Left lung (tissue), 4 donors: ENCODE measurements at regions not wholly inside any gene's neighbourhood (a gene's known extent, or its start where the extent isn't known, plus 50 kb on each side); places are given as distances from the start of the nearest gene placed in this dataset.
"Not testable (repeated sequence)": the region's sequence is repeated elsewhere in the genome, so short reads cannot be mapped to it uniquely, and the experiment has no call there.

ENCODE experiments used
- ATAC-seq: fragments of 200-7000 bp; cut with Tn5 transposase; one replicate; pipeline ENCODE4 v1.9.1; 2020; ENCODE audit warnings: moderate library complexity
- DNase-seq, 4 donors: peaks; one replicate each; pipeline ENCODE4 v3.0.0-alpha.2; 2013 to 2020
- H3K27ac ChIP-seq, 2 donors: fragments of 200-600 bp; sonication (generic) in 1 of 2; one replicate each; pipeline versions ENCODE4 v1.5.0 to v1.8.0; 2020 to 2021
- H3K27me3 ChIP-seq, 2 donors: fragments of 200-600 bp; sonication (generic) in 1 of 2; one replicate each; pipeline versions ENCODE4 v1.5.0 to v1.8.0; 2020 to 2021
- H3K36me3 ChIP-seq, 2 donors: fragments of 200-600 bp; sonication (generic) in 1 of 2; one replicate each; pipeline versions ENCODE4 v1.5.0 to v1.8.0; 2020 to 2021
- H3K4me1 ChIP-seq, 2 donors: fragments of 200-600 bp; one replicate each; pipeline ENCODE4 v1.8.0; 2021
- H3K4me3 ChIP-seq, 2 donors: fragments of 200-600 bp; sonication (generic) in 1 of 2; one replicate each; pipeline versions ENCODE4 v1.5.0 to v1.8.0; 2020 to 2021; ENCODE audit warnings: mild to moderate bottlenecking in 1 of 2
- H3K9me3 ChIP-seq, 2 donors: fragments of 200-600 bp; sonication (generic) in 1 of 2; one replicate each; pipeline versions ENCODE4 v1.5.0 to v1.8.0; 2020 to 2021
- CTCF ChIP-seq, 2 donors: fragments of 200-600 bp; sonication (generic) in 1 of 2; IDR thresholded peaks; one replicate each; pipeline versions ENCODE4 v1.5.0 to v1.8.0; 2021; ENCODE audit warnings: antibody characterized with exemption in 2 of 2
- intact Hi-C, 2 donors: fragments of 100-400 bp; cut with DNase I; formaldehyde crosslinking; loops; one replicate each; pipeline versions ENCODE4 v1.11.2 to v1.14.2; 2022
- donor health status: DM: no; HTN: yes; CAD: no.
- donor health status: DM: no; HTN: no; CAD: no.

- no peaks in the 10 kb centered on the region for H3K4me1 ChIP-seq
- TF ChIP-seq CTCF (IDR thresholded peaks at IDR 0.05): no peak
- no peak for DNase-seq
- ATAC-seq: no peak
- no peaks in the 10 kb centered on the region for H3K36me3 ChIP-seq
- no peak overlapping the region for H3K27ac ChIP-seq
- peaks cover 0 to 18% of the 10 kb centered on the region in 2 donors for H3K9me3 ChIP-seq
- no peak overlapping the region for H3K4me3 ChIP-seq
- peaks cover 0 to 5% of the 10 kb centered on the region in 2 donors for H3K27me3 ChIP-seq
- intact Hi-C loops: no loop called here
Measured at GRCh38 chr1:239985044-239985443, 106.6 kb upstream of the FMN2 start.

DNA sequence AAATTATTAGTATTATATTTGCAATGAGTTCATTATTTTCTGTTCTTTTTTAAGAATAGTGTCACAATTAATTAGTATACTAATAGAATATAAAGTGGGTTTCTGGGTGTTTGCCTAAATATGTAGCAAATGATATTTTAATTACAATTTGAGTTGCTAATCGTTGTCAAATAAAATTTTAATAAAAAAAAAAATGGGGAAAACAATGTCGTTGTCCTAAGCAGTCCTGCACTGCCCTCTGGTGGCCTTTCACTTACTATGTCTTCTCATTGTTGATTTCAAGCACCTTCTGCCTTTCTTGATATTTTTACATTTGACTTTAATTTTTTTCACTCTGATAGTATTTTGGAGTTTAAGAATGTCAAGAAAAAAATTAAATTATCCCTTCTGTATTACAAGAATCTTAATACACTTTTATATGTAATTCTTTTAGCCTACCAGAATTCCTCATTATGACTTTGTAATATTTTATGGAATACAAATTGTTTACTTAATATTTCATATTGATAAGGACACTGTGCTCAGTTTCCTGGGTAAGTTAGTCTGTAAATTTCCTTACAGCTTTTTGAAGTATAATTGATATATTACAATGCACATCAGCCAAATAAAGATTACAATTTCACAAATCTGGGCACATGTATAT, 104.5 kb upstream of the FMN2 start:
- DNase-seq (peak in 1 of 4 donors; percentile 51), ATAC-seq (peak; percentile 62)
- Histone ChIP-seq H3K4me1 (no peaks in the 10 kb centered on the region), H3K36me3 (no peaks in the 10 kb centered on the region), H3K27me3 (peaks cover 0 to 5% of the 10 kb centered on the region in 2 donors), H3K4me3 (no peak overlapping the region), H3K9me3 (peaks cover 0 to 15% of the 10 kb centered on the region in 2 donors), H3K27ac (no peak overlapping the region)
- intact Hi-C loops: no loop called here
- peak; percentile 51 to 55 for TF ChIP-seq CTCF (IDR thresholded peaks at IDR 0.05)

DNA sequence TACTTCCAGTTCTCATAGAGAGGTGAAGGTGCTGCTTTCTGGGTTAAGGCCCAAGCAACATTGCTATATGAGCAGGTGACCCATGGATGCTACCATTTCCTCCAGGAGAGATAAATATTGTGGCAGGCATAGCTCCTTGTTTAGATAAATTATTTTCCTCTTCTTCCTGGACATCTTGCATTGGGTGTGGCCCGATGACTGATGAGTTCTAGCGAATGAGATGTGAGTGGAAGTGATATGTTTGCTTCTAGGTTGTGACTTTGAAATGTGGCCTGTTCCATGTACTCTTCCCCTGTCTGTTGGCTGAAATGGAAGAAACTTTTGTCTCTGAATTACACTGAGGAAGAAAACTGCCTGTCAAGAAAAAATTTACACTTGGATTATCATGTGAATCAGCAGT, 101.7 kb upstream of the FMN2 start:
- H3K27ac ChIP-seq: no peak overlapping the region
- no peak for TF ChIP-seq CTCF (IDR thresholded peaks at IDR 0.05)
- DNase-seq: no peak
- H3K9me3 ChIP-seq: peaks cover 0 to 10% of the 10 kb centered on the region in 2 donors
- peaks cover 0 to 23% of the 10 kb centered on the region in 2 donors for H3K27me3 ChIP-seq
- H3K36me3 ChIP-seq: no peaks in the 10 kb centered on the region
- ATAC-seq: no peak
- no peak overlapping the region for H3K4me3 ChIP-seq
- no peaks in the 10 kb centered on the region for H3K4me1 ChIP-seq
- intact Hi-C loops: no loop called here

DNA sequence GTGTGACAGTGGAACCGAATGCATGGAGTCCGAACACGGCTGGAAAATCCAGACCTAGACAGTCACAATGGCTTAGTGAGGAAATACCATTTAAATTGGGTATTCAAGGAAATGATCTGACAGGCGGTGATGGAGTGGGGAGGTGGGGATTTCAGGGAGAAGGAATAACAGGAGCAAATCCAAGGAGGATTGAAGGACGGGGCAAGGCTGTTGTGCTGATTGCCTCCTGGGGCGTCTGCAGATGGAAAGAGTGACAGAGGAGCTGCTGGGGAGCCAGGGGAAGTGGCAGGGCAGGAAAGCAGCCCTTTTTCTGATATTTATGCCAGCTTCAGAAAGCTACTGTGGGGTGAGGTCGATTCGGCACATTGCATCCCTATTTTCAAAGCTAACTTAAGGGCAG, 99.1 kb upstream of the FMN2 start:
- intact Hi-C loops, H3K4me3 ChIP-seq, ATAC-seq: not testable (repeated sequence)

GRCh38 chr1:239993366-239993765, 98.3 kb upstream of the FMN2 start:
- TF ChIP-seq CTCF (IDR thresholded peaks at IDR 0.05): no peak
- Histone ChIP-seq H3K36me3 (no peaks in the 10 kb centered on the region), H3K4me1 (peaks cover 5 to 10% of the 10 kb centered on the region in 2 donors), H3K27ac (no peak overlapping the region), H3K9me3 (no peaks in the 10 kb centered on the region), H3K27me3 (peaks cover 27 to 57% of the 10 kb centered on the region in 2 donors), H3K4me3 (no peak overlapping the region)
- no peak for DNase-seq
- intact Hi-C loops: no loop called here
- ATAC-seq: no peak

More for the DNA sequence above, 99.1 kb upstream of the FMN2 start:
- not testable (repeated sequence) for H3K27ac ChIP-seq, H3K36me3 ChIP-seq, H3K4me1 ChIP-seq, DNase-seq, H3K9me3 ChIP-seq
- H3K27me3 ChIP-seq: peaks cover 19 to 49% of the 10 kb centered on the region in 2 donors

DNA sequence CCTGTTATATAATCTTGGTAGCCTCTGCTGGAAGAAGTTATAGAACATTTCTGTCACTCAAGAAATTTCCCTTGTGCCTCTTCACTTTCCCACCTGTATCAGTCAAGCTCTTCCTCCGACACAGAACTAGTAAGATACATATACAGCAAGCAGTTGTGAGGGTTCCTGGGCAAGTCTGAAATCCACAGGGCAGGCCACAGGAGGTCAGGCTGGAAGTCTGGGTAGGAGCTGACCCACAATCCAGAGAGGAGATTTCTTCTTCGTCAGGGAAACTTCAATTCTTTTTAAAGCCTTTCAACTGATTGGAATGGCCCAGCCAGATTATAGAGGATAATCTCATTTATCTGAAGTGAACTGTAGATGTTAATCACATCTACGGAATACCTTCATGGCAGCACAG, 96.4 kb upstream of the FMN2 start:
- Histone ChIP-seq H3K36me3 (no peaks in the 10 kb centered on the region), H3K4me1 (peaks cover 5 to 10% of the 10 kb centered on the region in 2 donors), H3K27me3 (peaks cover 46 to 76% of the 10 kb centered on the region in 2 donors), H3K27ac (no peak overlapping the region), H3K4me3 (no peak overlapping the region), H3K9me3 (no peaks in the 10 kb centered on the region)
- no peak for DNase-seq
- TF ChIP-seq CTCF (IDR thresholded peaks at IDR 0.05): no peak
- intact Hi-C loops: no loop called here
- ATAC-seq: no peak
